ENCODE measurements at regions not wholly inside any gene's neighbourhood (a gene's known extent, or its start where the extent isn't known, plus 50 kb on each side); places are given as distances from the start of the nearest gene placed in this dataset.

- Mint-ChIP-seq H3K9me3 (ENCODE audit: unreplicated experiment) (no peaks in the 10 kb centered on the region), H3K4me1 (ENCODE audit: unreplicated experiment) (no peaks in the 10 kb centered on the region), H3K27ac (ENCODE audit: unreplicated experiment) (no peak overlapping the region), H3K4me3 (ENCODE audit: unreplicated experiment) (no peak overlapping the region), H3K36me3 (ENCODE audit: unreplicated experiment) (no peaks in the 10 kb centered on the region), H3K27me3 (ENCODE audit: unreplicated experiment) (peaks cover 1% of the 10 kb centered on the region)
- no peak for DNase-seq (ENCODE audit: extremely low spot score, unreplicated experiment)
- TF ChIP-seq, protein P1, sequence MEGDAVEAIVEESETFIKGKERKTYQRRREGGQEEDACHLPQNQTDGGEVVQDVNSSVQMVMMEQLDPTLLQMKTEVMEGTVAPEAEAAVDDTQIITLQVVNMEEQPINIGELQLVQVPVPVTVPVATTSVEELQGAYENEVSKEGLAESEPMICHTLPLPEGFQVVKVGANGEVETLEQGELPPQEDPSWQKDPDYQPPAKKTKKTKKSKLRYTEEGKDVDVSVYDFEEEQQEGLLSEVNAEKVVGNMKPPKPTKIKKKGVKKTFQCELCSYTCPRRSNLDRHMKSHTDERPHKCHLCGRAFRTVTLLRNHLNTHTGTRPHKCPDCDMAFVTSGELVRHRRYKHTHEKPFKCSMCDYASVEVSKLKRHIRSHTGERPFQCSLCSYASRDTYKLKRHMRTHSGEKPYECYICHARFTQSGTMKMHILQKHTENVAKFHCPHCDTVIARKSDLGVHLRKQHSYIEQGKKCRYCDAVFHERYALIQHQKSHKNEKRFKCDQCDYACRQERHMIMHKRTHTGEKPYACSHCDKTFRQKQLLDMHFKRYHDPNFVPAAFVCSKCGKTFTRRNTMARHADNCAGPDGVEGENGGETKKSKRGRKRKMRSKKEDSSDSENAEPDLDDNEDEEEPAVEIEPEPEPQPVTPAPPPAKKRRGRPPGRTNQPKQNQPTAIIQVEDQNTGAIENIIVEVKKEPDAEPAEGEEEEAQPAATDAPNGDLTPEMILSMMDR (IDR thresholded peaks at IDR 0.05) = no peak
Observed at GRCh38 chr10:83994325-83994724, 145.0 kb upstream of the GHITM start.

- H3K27me3 Mint-ChIP-seq (ENCODE audit: unreplicated experiment) = peaks cover 1% of the 10 kb centered on the region
- no peak for DNase-seq (ENCODE audit: extremely low spot score, unreplicated experiment)
- H3K9me3 Mint-ChIP-seq (ENCODE audit: unreplicated experiment) = no peaks in the 10 kb centered on the region
- no peaks in the 10 kb centered on the region for H3K4me1 Mint-ChIP-seq (ENCODE audit: unreplicated experiment)
- no peak overlapping the region for H3K27ac Mint-ChIP-seq (ENCODE audit: unreplicated experiment)
- TF ChIP-seq, protein P1 (IDR thresholded peaks at IDR 0.05) = no peak
- no peaks in the 10 kb centered on the region for H3K36me3 Mint-ChIP-seq (ENCODE audit: unreplicated experiment)
- H3K4me3 Mint-ChIP-seq (ENCODE audit: unreplicated experiment) = no peak overlapping the region
Observed at GRCh38 chr10:83995738-83996331, 143.5 kb upstream of the GHITM start.

DNA sequence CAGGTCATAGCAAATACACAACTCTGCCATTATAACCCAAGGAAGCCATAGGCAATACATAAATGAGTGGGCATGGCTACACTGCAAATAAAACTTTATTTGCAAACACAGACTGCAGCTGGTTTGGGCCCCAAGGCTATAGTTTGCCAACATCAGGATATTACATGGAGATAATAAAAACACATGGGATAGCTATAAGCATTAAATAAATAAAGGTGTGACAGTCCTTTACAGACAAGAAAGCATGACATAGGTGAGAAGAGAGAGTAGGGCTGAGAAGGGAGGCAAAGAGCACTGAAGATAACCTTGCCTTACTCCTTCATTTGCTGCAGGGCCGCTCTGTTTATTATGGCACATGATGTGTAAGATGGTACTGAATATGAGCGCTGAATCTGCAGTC lies 135.1 kb upstream of the GHITM start:
- H3K27ac Mint-ChIP-seq (ENCODE audit: unreplicated experiment) = no peak overlapping the region
- H3K27me3 Mint-ChIP-seq (ENCODE audit: unreplicated experiment) = no peaks in the 10 kb centered on the region
- no peaks in the 10 kb centered on the region for H3K4me1 Mint-ChIP-seq (ENCODE audit: unreplicated experiment)
- no peak overlapping the region for H3K4me3 Mint-ChIP-seq (ENCODE audit: unreplicated experiment)
- no peak for DNase-seq (ENCODE audit: extremely low spot score, unreplicated experiment)
- no peaks in the 10 kb centered on the region for H3K9me3 Mint-ChIP-seq (ENCODE audit: unreplicated experiment)
- TF ChIP-seq, protein P1 (IDR thresholded peaks at IDR 0.05) = no peak
- H3K36me3 Mint-ChIP-seq (ENCODE audit: unreplicated experiment) = no peaks in the 10 kb centered on the region

DNA sequence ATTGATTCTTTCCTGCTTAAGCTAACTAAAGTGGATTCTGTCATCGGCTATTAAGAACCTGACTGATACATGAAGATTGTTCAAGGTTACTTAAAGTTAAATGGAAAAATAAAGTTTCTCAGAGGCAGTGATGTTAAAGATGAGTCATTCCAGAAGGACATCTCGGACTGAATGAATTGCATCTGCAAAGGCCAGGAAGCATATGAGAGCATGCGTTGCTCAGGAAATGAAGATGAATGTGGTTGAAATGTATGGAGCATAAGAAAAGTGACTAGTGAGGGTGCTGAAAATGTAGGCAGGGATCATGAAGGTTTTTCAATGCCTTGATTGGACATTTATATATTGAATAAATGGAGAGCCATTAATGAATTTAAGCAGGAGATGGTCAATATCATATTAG lies 133.9 kb upstream of the GHITM start:
- H3K27me3 Mint-ChIP-seq (ENCODE audit: unreplicated experiment) = no peaks in the 10 kb centered on the region
- no peak for DNase-seq (ENCODE audit: extremely low spot score, unreplicated experiment)
- TF ChIP-seq, protein P1 (IDR thresholded peaks at IDR 0.05) = no peak
- H3K4me1 Mint-ChIP-seq (ENCODE audit: unreplicated experiment) = no peaks in the 10 kb centered on the region
- no peaks in the 10 kb centered on the region for H3K36me3 Mint-ChIP-seq (ENCODE audit: unreplicated experiment)
- H3K4me3 Mint-ChIP-seq (ENCODE audit: unreplicated experiment) = no peak overlapping the region
- H3K27ac Mint-ChIP-seq (ENCODE audit: unreplicated experiment) = no peak overlapping the region
- H3K9me3 Mint-ChIP-seq (ENCODE audit: unreplicated experiment) = no peaks in the 10 kb centered on the region

DNA sequence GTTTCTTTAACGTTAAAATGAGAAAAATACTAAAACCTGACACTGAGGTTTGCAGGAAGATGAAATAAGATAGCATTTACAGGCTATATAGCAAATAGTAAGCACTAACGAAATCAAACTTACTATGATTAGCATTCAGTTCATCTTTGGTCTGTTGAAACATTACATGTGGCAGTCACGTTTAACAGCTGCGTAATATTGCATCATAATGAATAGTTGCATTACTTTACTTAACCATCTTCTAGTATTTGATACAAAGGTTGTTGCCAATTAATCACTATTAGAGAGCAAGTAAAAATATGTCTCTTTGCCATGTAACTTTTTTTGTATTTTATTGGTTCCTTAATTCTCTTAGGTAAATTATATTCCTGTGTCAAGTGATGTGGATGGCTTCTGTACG lies 131.8 kb upstream of the GHITM start:
- Mint-ChIP-seq H3K4me1 (ENCODE audit: unreplicated experiment) (no peaks in the 10 kb centered on the region), H3K27ac (ENCODE audit: unreplicated experiment) (no peak overlapping the region), H3K4me3 (ENCODE audit: unreplicated experiment) (no peak overlapping the region), H3K9me3 (ENCODE audit: unreplicated experiment) (no peaks in the 10 kb centered on the region), H3K27me3 (ENCODE audit: unreplicated experiment) (no peaks in the 10 kb centered on the region), H3K36me3 (ENCODE audit: unreplicated experiment) (no peaks in the 10 kb centered on the region)
- no peak for DNase-seq (ENCODE audit: extremely low spot score, unreplicated experiment)
- TF ChIP-seq, protein P1 (IDR thresholded peaks at IDR 0.05) = no peak

Data from osteocyte (in vitro differentiated cells).